ENCODE measurements at regions not wholly inside any gene's neighbourhood (a gene's known extent, or its start where the extent isn't known, plus 50 kb on each side); places are given as distances from the start of the nearest gene placed in this dataset.

GRCh38 chr7:116334555-116334954 lies 124.2 kb downstream of the TES start (continued):
- TF ChIP-seq ZNF513 (tag by site-specific recombination; IDR thresholded peaks at IDR 0.05) (no peak), ZXDB (tag by site-specific recombination; IDR thresholded peaks at IDR 0.05) (no peak), ZFP37 (tag by site-specific recombination; IDR thresholded peaks at IDR 0.05) (no peak), ZNF791 (tag by site-specific recombination; IDR thresholded peaks at IDR 0.05) (no peak)

GRCh38 chr7:116337018-116337417 lies 126.7 kb downstream of the TES start:
- H3K4me1 ChIP-seq (ENCODE audit: control insufficient read depth, insufficient read depth, low read length) = 0 out of 2 replicates have a peak, but pooled peaks cover 3% of the 10 kb centered on the region
- no peak overlapping the region for H3K27ac ChIP-seq (ENCODE audit: extremely low read depth, low read depth, low read length)
- CTCF ChIA-PET = no interaction called here
- H3K9me3 ChIP-seq (ENCODE audit: control insufficient read depth, insufficient read depth, low read depth, low read length) = no peaks in the 10 kb centered on the region
- TF ChIP-seq ZFP3 (tag by site-specific recombination; IDR thresholded peaks at IDR 0.05; ENCODE audit: low read depth) = no peak
- no peak for TF ChIP-seq KLF1 (tag by site-specific recombination; IDR thresholded peaks at IDR 0.05)
- no peak for TF ChIP-seq ZFHX2 (tag by site-specific recombination; conservative IDR thresholded peaks at IDR 0.05)
- no peak for TF ChIP-seq ZNF112 (tag by site-specific recombination; IDR thresholded peaks at IDR 0.05)
- no peak for TF ChIP-seq ZBTB20 (tag by site-specific recombination; IDR thresholded peaks at IDR 0.05)
- no peak for TF ChIP-seq ZNF707 (tag by site-specific recombination; IDR thresholded peaks at IDR 0.05)
- no peak for TF ChIP-seq MYNN (tag by site-specific recombination; IDR thresholded peaks at IDR 0.05; ENCODE audit: borderline replicate concordance)
- no peak for TF ChIP-seq ZNF621 (tag by site-specific recombination; IDR thresholded peaks at IDR 0.05)
- no peak for TF ChIP-seq ZNF837 (tag by site-specific recombination; IDR thresholded peaks at IDR 0.05)
- no peak for TF ChIP-seq ZNF549 (tag by site-specific recombination; IDR thresholded peaks at IDR 0.05)
- TF ChIP-seq ZBTB7A (tag by site-specific recombination; IDR thresholded peaks at IDR 0.05; ENCODE audit: low read depth) = no peak
- POLR2A ChIA-PET = interaction anchor here (1.1 kb wide), 1 partner anchor 8 kb away, joined by 3 read pairs; no protein-coding TSS in a partner anchor
- H3K4me3 ChIP-seq (ENCODE audit: low read depth, low read length) = no peak overlapping the region
- no peaks in the 10 kb centered on the region for H3K36me3 ChIP-seq (ENCODE audit: control insufficient read depth in 2 of 2, insufficient read depth in 1 of 2, low read length in 2 of 2)

GRCh38 chr7:116337800-116338199 lies 127.5 kb downstream of the TES start:
- Histone ChIP-seq H3K27ac (ENCODE audit: extremely low read depth, low read depth, low read length) (no peak overlapping the region), H3K4me3 (ENCODE audit: low read depth, low read length) (no peak overlapping the region), H3K36me3 (ENCODE audit: control insufficient read depth in 2 of 2, insufficient read depth in 1 of 2, low read length in 2 of 2) (no peaks in the 10 kb centered on the region), H3K9me3 (ENCODE audit: control insufficient read depth, insufficient read depth, low read depth, low read length) (no peaks in the 10 kb centered on the region), H3K4me1 (ENCODE audit: control insufficient read depth, insufficient read depth, low read length) (0 out of 2 replicates have a peak, but pooled peaks cover 3% of the 10 kb centered on the region)
- CTCF ChIA-PET = interaction anchor here (0.6 to 4.4 kb wide), 4 partner anchors 80 to 1859 kb away, joined by 3 to 18 read pairs (median 3); no protein-coding TSS in a partner anchor
- POLR2A ChIA-PET = interaction anchor here (1.1 kb wide), 1 partner anchor 9 kb away, joined by 3 read pairs; no protein-coding TSS in a partner anchor
- TF ChIP-seq ZNF555 (tag by site-specific recombination; conservative IDR thresholded peaks at IDR 0.05) (no peak), ZEB2 (tag by site-specific recombination; IDR thresholded peaks at IDR 0.05) (no peak), ZNF266 (tag by site-specific recombination; IDR thresholded peaks at IDR 0.05; ENCODE audit: low read depth) (no peak), KLF10 (tag by site-specific recombination; IDR thresholded peaks at IDR 0.05) (no peak), ZNF19 (tag by site-specific recombination; IDR thresholded peaks at IDR 0.05; ENCODE audit: low read depth) (no peak), ZNF513 (tag by site-specific recombination; IDR thresholded peaks at IDR 0.05) (no peak), ZNF37A (tag by site-specific recombination; IDR thresholded peaks at IDR 0.05) (no peak), GLI4 (tag by site-specific recombination; IDR thresholded peaks at IDR 0.05) (no peak), ZNF561 (tag by site-specific recombination; IDR thresholded peaks at IDR 0.05; ENCODE audit: borderline replicate concordance) (no peak)
- TF ChIP-seq, protein P1, sequence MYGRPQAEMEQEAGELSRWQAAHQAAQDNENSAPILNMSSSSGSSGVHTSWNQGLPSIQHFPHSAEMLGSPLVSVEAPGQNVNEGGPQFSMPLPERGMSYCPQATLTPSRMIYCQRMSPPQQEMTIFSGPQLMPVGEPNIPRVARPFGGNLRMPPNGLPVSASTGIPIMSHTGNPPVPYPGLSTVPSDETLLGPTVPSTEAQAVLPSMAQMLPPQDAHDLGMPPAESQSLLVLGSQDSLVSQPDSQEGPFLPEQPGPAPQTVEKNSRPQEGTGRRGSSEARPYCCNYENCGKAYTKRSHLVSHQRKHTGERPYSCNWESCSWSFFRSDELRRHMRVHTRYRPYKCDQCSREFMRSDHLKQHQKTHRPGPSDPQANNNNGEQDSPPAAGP (tag by site-specific recombination; IDR thresholded peaks at IDR 0.05) = no peak
- TF ChIP-seq, protein P2, sequence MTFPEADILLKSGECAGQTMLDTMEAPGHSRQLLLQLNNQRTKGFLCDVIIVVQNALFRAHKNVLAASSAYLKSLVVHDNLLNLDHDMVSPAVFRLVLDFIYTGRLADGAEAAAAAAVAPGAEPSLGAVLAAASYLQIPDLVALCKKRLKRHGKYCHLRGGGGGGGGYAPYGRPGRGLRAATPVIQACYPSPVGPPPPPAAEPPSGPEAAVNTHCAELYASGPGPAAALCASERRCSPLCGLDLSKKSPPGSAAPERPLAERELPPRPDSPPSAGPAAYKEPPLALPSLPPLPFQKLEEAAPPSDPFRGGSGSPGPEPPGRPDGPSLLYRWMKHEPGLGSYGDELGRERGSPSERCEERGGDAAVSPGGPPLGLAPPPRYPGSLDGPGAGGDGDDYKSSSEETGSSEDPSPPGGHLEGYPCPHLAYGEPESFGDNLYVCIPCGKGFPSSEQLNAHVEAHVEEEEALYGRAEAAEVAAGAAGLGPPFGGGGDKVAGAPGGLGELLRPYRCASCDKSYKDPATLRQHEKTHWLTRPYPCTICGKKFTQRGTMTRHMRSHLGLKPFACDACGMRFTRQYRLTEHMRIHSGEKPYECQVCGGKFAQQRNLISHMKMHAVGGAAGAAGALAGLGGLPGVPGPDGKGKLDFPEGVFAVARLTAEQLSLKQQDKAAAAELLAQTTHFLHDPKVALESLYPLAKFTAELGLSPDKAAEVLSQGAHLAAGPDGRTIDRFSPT (tag by site-specific recombination; IDR thresholded peaks at IDR 0.05) = no peak
- TF ChIP-seq, protein P3, sequence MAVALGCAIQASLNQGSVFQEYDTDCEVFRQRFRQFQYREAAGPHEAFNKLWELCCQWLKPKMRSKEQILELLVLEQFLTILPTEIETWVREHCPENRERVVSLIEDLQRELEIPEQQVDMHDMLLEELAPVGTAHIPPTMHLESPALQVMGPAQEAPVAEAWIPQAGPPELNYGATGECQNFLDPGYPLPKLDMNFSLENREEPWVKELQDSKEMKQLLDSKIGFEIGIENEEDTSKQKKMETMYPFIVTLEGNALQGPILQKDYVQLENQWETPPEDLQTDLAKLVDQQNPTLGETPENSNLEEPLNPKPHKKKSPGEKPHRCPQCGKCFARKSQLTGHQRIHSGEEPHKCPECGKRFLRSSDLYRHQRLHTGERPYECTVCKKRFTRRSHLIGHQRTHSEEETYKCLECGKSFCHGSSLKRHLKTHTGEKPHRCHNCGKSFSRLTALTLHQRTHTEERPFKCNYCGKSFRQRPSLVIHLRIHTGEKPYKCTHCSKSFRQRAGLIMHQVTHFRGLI (tag by site-specific recombination; IDR thresholded peaks at IDR 0.05) = no peak
